ENCODE measurements at regions not wholly inside any gene's neighbourhood (a gene's known extent, or its start where the extent isn't known, plus 50 kb on each side); places are given as distances from the start of the nearest gene placed in this dataset.

DNA sequence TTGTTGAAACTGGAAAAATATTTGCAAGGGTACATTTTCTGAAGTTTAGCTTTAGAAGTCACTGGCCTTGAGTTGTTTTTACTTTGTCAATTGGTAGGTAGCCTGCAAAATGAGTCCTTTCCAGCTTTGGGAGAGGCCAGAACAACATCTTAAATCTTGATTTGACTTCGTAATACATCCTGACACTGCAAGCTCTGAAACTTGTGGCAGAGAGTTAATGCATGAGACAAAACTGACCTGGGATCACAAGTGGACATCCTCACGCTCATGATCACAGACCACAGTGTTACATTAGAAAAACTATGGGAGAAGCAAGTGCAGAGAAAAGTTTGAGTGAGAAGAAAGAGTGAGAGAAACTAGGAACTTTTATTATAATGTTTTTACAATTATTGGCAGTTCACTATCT lies 550.9 kb downstream of the USP25 start:
- H3K4me1 ChIP-seq (ENCODE audit: low read depth): no peaks in the 10 kb centered on the region
- DNase-seq (no peak), ATAC-seq (no peak)
- TF ChIP-seq, protein P1, sequence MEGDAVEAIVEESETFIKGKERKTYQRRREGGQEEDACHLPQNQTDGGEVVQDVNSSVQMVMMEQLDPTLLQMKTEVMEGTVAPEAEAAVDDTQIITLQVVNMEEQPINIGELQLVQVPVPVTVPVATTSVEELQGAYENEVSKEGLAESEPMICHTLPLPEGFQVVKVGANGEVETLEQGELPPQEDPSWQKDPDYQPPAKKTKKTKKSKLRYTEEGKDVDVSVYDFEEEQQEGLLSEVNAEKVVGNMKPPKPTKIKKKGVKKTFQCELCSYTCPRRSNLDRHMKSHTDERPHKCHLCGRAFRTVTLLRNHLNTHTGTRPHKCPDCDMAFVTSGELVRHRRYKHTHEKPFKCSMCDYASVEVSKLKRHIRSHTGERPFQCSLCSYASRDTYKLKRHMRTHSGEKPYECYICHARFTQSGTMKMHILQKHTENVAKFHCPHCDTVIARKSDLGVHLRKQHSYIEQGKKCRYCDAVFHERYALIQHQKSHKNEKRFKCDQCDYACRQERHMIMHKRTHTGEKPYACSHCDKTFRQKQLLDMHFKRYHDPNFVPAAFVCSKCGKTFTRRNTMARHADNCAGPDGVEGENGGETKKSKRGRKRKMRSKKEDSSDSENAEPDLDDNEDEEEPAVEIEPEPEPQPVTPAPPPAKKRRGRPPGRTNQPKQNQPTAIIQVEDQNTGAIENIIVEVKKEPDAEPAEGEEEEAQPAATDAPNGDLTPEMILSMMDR (IDR thresholded peaks at IDR 0.05): no peak
- intact Hi-C loops (cut with DNase I, micrococcal nuclease): no loop called here
- no peaks in the 10 kb centered on the region for H3K36me3 ChIP-seq (ENCODE audit: low read depth)
- H3K9me3 ChIP-seq: no peaks in the 10 kb centered on the region
- no peak overlapping the region for H3K4me3 ChIP-seq

DNA sequence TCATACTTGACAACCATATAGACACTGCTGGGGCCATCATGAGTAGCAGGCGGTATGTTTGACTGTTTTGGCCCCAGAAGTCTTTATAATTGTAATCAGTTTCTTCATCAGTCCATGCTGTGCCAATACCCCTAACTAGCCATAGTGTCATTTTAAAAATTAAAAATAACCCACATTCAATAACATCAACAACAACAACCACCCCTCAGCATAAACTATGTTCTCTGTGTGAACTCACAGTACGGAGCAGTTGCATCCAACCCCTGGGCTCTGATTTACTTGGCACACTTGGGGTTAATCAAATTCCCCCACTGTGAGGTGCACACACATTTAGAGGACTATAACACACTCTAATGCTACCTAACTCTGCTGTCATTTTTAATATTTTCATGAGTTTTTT lies 553.7 kb downstream of the USP25 start:
- ATAC-seq (no peak), DNase-seq (no peak)
- Histone ChIP-seq H3K36me3 (ENCODE audit: low read depth) (no peaks in the 10 kb centered on the region), H3K9me3 (no peaks in the 10 kb centered on the region), H3K4me3 (no peak overlapping the region), H3K4me1 (ENCODE audit: low read depth) (no peaks in the 10 kb centered on the region)
- TF ChIP-seq, protein P1 (IDR thresholded peaks at IDR 0.05): no peak
- intact Hi-C loops (cut with DNase I, micrococcal nuclease): no loop called here

DNA sequence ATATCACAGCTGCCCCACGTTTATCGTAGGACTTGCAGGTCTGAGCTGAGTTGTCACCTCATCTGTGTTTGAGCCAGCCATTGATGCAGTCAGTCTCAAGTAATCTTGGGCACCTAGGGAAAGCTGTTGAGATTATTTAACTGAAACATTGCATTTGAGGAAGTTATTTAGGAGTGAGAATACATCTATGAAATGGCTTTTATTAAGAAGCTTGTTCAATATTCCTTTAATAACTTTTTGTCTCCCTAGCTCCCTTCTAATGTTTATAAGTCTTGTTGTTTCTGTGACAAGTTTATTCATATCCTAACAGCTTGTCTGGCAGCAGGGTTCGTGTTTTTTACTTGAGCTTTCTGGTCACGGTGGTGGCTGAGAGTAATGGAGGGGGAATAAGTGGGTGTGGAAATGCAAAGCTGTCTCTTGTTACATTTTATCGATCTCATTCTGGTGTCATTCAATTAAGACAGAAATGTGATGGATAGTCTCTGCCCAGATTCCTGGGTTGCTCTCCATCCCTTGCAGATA lies 555.9 kb downstream of the USP25 start:
- no peaks in the 10 kb centered on the region for H3K9me3 ChIP-seq
- ATAC-seq (no peak), DNase-seq (no peak)
- intact Hi-C loops (cut with DNase I, micrococcal nuclease): no loop called here
- no peaks in the 10 kb centered on the region for H3K36me3 ChIP-seq (ENCODE audit: low read depth)
- TF ChIP-seq, protein P1 (IDR thresholded peaks at IDR 0.05): no peak
- no peaks in the 10 kb centered on the region for H3K4me1 ChIP-seq (ENCODE audit: low read depth)
- no peak overlapping the region for H3K4me3 ChIP-seq

DNA sequence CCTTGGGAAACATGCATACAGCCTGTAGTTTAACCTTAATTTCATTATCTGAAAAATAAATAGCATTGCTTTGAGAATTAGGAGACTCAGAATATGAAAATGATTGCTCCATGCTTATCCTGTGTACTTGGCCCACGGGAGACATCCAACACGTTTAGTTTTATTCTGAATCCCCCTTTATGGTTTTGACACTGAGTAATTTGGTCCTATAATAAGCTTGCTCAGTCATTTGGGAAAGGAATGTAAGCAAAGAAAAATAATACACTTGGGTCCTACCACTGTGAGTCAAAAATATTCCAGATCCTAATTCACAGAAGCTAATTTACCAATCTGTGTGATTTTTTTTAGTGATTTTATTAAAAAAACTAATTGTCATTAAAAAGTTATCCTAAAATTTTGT lies 557.3 kb downstream of the USP25 start:
- H3K36me3 ChIP-seq (ENCODE audit: low read depth): no peaks in the 10 kb centered on the region
- TF ChIP-seq, protein P1 (IDR thresholded peaks at IDR 0.05): no peak
- H3K9me3 ChIP-seq: no peaks in the 10 kb centered on the region
- H3K4me3 ChIP-seq: no peak overlapping the region
- ATAC-seq (no peak), DNase-seq (no peak)
- intact Hi-C loops (cut with DNase I, micrococcal nuclease): no loop called here
- no peaks in the 10 kb centered on the region for H3K4me1 ChIP-seq (ENCODE audit: low read depth)

DNA sequence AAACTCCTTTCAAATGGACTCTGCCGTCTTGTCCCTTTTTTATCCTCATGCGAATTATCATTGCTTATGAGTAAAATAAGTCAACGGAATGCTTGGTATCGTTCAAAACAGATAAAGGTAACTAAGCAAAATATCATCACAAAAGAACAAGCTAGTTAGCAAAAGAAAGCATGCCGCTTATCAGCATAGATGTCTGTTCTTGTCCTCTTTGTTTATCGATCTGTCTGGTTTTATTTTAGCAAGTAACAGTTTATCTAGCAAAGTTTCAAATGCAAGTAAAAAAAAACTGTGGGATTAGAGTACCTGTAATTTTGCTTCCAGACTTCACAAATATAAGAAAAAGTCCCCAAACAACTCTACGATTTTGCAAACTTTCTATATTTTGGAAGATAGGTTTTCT lies 561.5 kb downstream of the USP25 start:
- TF ChIP-seq, protein P1 (IDR thresholded peaks at IDR 0.05): no peak
- H3K4me3 ChIP-seq: no peak overlapping the region
- no peaks in the 10 kb centered on the region for H3K36me3 ChIP-seq (ENCODE audit: low read depth)
- ATAC-seq (no peak), DNase-seq (no peak)
- H3K9me3 ChIP-seq: no peaks in the 10 kb centered on the region
- intact Hi-C loops (cut with DNase I, micrococcal nuclease): no loop called here
- H3K4me1 ChIP-seq (ENCODE audit: low read depth): no peaks in the 10 kb centered on the region

DNA sequence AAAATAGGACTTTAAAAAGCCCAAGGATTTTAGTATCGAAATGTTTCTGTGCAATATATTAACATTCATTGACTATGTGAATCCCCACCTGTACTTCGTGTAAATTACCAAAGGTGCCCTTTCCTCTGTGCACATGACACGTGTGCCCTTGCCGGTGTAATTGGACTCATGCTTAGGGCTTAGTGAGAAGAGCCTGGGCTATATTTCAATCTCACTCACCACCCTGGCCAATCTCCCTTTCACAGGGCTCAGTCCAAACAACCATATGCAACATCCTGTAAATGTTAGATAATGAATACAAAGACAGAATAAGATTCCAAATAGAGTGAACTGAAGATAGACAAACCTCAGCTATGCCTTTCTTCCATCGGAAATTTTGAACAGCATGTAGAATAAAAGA lies 564.3 kb downstream of the USP25 start:
- Histone ChIP-seq H3K4me1 (ENCODE audit: low read depth) (no peaks in the 10 kb centered on the region), H3K36me3 (ENCODE audit: low read depth) (no peaks in the 10 kb centered on the region), H3K4me3 (no peak overlapping the region), H3K9me3 (no peaks in the 10 kb centered on the region)
- intact Hi-C loops (cut with DNase I, micrococcal nuclease): no loop called here
- DNase-seq: no peak
- ATAC-seq: no peak
- TF ChIP-seq, protein P1 (IDR thresholded peaks at IDR 0.05): no peak

All from mucosa of descending colon (tissue), 3 donors.